ENCODE measurements at regions not wholly inside any gene's neighbourhood (a gene's known extent, or its start where the extent isn't known, plus 50 kb on each side); places are given as distances from the start of the nearest gene placed in this dataset.

DNA sequence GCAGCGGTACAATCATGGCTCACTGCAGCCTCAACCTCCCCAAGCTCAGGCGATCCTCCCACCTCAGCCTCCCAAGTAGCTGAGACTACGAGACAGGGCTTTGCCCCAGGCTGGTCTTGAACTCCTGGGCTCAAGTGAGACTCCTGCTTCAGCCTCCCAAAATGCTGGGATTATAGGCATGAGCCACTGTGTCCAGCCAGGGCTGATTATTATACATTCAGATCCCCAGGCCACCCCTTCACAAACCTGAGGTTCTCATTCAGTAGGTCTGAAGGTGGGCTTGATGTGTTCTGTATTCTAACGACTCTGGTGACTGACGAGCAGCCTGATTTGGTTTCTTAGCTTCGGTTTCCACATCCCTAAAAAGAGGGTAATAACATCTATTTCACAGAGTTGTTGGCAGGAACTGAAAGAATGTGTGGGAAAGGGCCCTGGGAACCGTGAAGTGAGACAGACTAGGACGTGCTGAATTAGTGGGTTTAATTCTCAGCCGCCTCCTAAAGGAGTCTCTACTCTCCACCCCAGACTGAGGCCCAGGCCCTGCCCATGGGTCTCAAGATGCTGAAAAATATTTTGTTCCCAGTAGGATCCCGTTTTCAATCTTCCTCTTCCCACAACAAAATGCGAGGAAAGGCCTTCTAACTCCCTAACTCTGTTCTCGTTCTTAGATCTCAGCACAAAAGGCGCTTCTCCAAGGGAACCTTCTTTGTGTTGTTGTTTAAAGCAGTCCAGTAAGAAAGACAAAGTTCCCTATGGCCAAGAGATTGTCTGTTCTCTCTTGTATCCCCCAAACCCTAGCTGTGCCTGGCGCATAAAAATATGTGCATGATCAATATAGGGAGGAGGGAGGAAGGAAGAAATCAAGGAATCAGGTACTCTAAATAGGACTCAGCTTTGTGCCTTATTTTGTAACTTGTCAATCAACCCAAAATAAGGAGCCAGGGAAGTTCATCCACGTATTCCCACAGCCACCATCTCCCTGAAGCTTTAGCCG, 210.0 kb upstream of the TOPAZ1 start:
- Mint-ChIP-seq H3K27ac (no peak overlapping the region), H3K36me3 (no peaks in the 10 kb centered on the region), H3K4me3 (no peak overlapping the region), H3K4me1 (no peaks in the 10 kb centered on the region), H3K9me3 (no peaks in the 10 kb centered on the region), H3K27me3 (ENCODE audit: low read depth in 2 of 2) (peaks cover 23 to 52% of the 10 kb centered on the region in 2 donors)
- H3K27me3 ChIP-seq (ENCODE audit: control insufficient read depth, insufficient read depth, low read length): no peaks in the 10 kb centered on the region
- WGBS (ENCODE audit: insufficient coverage): 81% methylated on average over 13 of the region's 16 CpGs
- no peak for ATAC-seq
- no peak overlapping the region for H3K4me3 ChIP-seq (ENCODE audit: low read length)
- H3K27ac ChIP-seq (ENCODE audit: low read length): no peak overlapping the region
- H3K36me3 ChIP-seq (ENCODE audit: control insufficient read depth, insufficient read depth, low read length): no peaks in the 10 kb centered on the region
- intact Hi-C loops (cut with micrococcal nuclease): no loop called here
- TF ChIP-seq, protein P1, sequence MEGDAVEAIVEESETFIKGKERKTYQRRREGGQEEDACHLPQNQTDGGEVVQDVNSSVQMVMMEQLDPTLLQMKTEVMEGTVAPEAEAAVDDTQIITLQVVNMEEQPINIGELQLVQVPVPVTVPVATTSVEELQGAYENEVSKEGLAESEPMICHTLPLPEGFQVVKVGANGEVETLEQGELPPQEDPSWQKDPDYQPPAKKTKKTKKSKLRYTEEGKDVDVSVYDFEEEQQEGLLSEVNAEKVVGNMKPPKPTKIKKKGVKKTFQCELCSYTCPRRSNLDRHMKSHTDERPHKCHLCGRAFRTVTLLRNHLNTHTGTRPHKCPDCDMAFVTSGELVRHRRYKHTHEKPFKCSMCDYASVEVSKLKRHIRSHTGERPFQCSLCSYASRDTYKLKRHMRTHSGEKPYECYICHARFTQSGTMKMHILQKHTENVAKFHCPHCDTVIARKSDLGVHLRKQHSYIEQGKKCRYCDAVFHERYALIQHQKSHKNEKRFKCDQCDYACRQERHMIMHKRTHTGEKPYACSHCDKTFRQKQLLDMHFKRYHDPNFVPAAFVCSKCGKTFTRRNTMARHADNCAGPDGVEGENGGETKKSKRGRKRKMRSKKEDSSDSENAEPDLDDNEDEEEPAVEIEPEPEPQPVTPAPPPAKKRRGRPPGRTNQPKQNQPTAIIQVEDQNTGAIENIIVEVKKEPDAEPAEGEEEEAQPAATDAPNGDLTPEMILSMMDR (IDR thresholded peaks at IDR 0.05): no peak
- DNase-seq: no peak
- no peaks in the 10 kb centered on the region for H3K4me1 ChIP-seq (ENCODE audit: control insufficient read depth, insufficient read depth, low read length)
- H3K9me3 ChIP-seq (ENCODE audit: control insufficient read depth, insufficient read depth, low read length): no peaks in the 10 kb centered on the region

DNA sequence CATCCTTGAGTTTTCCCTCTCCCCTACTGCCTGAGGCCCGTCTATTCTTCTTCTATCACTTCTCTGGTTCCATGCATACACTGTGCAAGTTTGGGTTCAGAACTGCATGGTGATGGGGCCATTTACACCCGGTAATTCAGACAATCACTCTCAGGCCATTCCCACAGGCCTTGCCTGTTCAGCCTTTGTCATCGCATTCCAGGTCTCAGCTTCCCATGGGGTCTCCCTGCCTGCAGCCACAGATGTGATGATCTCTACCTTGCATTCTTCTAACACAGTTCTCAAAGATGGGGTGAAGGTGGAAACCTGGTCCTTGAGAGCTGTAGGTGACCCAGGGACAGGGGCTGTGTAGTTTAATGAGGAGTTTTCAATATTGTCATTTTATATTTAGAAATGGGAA, 209.2 kb upstream of the TOPAZ1 start:
- H3K4me1 ChIP-seq (ENCODE audit: control insufficient read depth, insufficient read depth, low read length): no peaks in the 10 kb centered on the region
- Mint-ChIP-seq H3K27ac (no peak overlapping the region), H3K4me3 (no peak overlapping the region), H3K27me3 (ENCODE audit: low read depth in 2 of 2) (peaks cover 18 to 44% of the 10 kb centered on the region in 2 donors), H3K4me1 (no peaks in the 10 kb centered on the region), H3K9me3 (no peaks in the 10 kb centered on the region), H3K36me3 (no peaks in the 10 kb centered on the region)
- no peaks in the 10 kb centered on the region for H3K27me3 ChIP-seq (ENCODE audit: control insufficient read depth, insufficient read depth, low read length)
- WGBS (ENCODE audit: insufficient coverage): 94% methylated on average over 3 of the region's 3 CpGs
- H3K9me3 ChIP-seq (ENCODE audit: control insufficient read depth, insufficient read depth, low read length): no peaks in the 10 kb centered on the region
- DNase-seq (no peak), ATAC-seq (no peak)
- TF ChIP-seq, protein P1 (IDR thresholded peaks at IDR 0.05): no peak
- H3K4me3 ChIP-seq (ENCODE audit: low read length): no peak overlapping the region
- H3K27ac ChIP-seq (ENCODE audit: low read length): no peak overlapping the region
- no peaks in the 10 kb centered on the region for H3K36me3 ChIP-seq (ENCODE audit: control insufficient read depth, insufficient read depth, low read length)
- intact Hi-C loops (cut with micrococcal nuclease): no loop called here

DNA sequence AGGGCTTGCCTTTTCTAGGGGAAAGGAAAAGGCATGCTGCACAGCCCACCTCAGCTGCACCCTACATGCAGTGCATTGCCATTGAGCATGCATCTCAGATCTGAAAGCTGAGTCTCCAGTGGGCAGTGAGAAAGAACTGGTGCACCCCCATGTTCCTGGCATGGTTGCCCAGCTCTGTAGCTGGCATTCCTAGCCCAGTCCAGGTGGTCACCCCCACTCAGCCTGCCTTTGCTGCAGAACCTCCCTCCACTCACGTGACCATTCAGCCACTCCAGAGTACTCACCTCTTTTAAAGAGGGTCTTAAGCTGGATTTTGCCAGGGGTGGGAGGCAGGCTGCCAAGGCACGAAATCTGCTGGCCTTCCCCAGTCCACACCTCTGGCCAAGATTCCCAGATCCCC, 208.6 kb upstream of the TOPAZ1 start:
- Mint-ChIP-seq H3K27ac (no peak overlapping the region), H3K4me3 (no peak overlapping the region), H3K36me3 (no peaks in the 10 kb centered on the region), H3K4me1 (no peaks in the 10 kb centered on the region), H3K9me3 (no peaks in the 10 kb centered on the region), H3K27me3 (ENCODE audit: low read depth in 2 of 2) (peaks cover 15 to 40% of the 10 kb centered on the region in 2 donors)
- Histone ChIP-seq H3K27ac (ENCODE audit: low read length) (no peak overlapping the region), H3K27me3 (ENCODE audit: control insufficient read depth, insufficient read depth, low read length) (no peaks in the 10 kb centered on the region), H3K36me3 (ENCODE audit: control insufficient read depth, insufficient read depth, low read length) (no peaks in the 10 kb centered on the region), H3K4me3 (ENCODE audit: low read length) (no peak overlapping the region), H3K4me1 (ENCODE audit: control insufficient read depth, insufficient read depth, low read length) (no peaks in the 10 kb centered on the region), H3K9me3 (ENCODE audit: control insufficient read depth, insufficient read depth, low read length) (no peaks in the 10 kb centered on the region)
- DNase-seq (no peak), ATAC-seq (no peak)
- intact Hi-C loops (cut with micrococcal nuclease): no loop called here
- WGBS (ENCODE audit: insufficient coverage): 79% methylated on average over 2 of the region's 2 CpGs
- TF ChIP-seq, protein P1 (IDR thresholded peaks at IDR 0.05): no peak
